ENCODE measurements at regions not wholly inside any gene's neighbourhood (a gene's known extent, or its start where the extent isn't known, plus 50 kb on each side); places are given as distances from the start of the nearest gene placed in this dataset.

GRCh38 chr1:162930976-162931560 is 70.1 kb upstream of the CCDC190 start:
- Histone ChIP-seq H3K9me3 (ENCODE audit: control insufficient read depth in 2 of 3, insufficient read depth in 1 of 3, low read length in 3 of 3) (no peaks in the 10 kb centered on the region), H3K36me3 (ENCODE audit: control insufficient read depth in 2 of 3, insufficient read depth in 3 of 3, low read length in 3 of 3) (no peaks in the 10 kb centered on the region), H3K27ac (ENCODE audit: low read depth in 2 of 2, low read length in 2 of 2) (no peak overlapping the region), H3K27me3 (ENCODE audit: control insufficient read depth, insufficient read depth, low read length) (no peaks in the 10 kb centered on the region), H3K4me3 (ENCODE audit: low read length in 3 of 3) (no peak overlapping the region), H3K4me1 (ENCODE audit: control insufficient read depth in 2 of 3, insufficient read depth in 2 of 3, low read depth in 1 of 3, low read length in 3 of 3) (no peaks in the 10 kb centered on the region), H3K9ac (ENCODE audit: low read length in 3 of 3) (no peak overlapping the region)
- FAIRE-seq: no peak
- intact Hi-C loops (cut with DNase I): no loop called here
- no peak for DNase-seq
- TF ChIP-seq CTCF (IDR thresholded peaks at IDR 0.05; ENCODE audit: borderline replicate concordance, extremely low read depth, insufficient read depth): no peak

GRCh38 chr1:162930532-162930931 is 69.6 kb upstream of the CCDC190 start:
- Histone ChIP-seq H3K27me3 (ENCODE audit: control insufficient read depth, insufficient read depth, low read length) (no peaks in the 10 kb centered on the region), H3K27ac (ENCODE audit: low read depth in 2 of 2, low read length in 2 of 2) (no peak overlapping the region), H3K36me3 (ENCODE audit: control insufficient read depth in 2 of 3, insufficient read depth in 3 of 3, low read length in 3 of 3) (no peaks in the 10 kb centered on the region), H3K9me3 (ENCODE audit: control insufficient read depth in 2 of 3, insufficient read depth in 1 of 3, low read length in 3 of 3) (no peaks in the 10 kb centered on the region), H3K9ac (ENCODE audit: low read length in 3 of 3) (no peak overlapping the region), H3K4me1 (ENCODE audit: control insufficient read depth in 2 of 3, insufficient read depth in 2 of 3, low read depth in 1 of 3, low read length in 3 of 3) (no peaks in the 10 kb centered on the region), H3K4me3 (ENCODE audit: low read length in 3 of 3) (no peak overlapping the region)
- intact Hi-C loops (cut with DNase I): no loop called here
- no peak for TF ChIP-seq CTCF (IDR thresholded peaks at IDR 0.05; ENCODE audit: borderline replicate concordance, extremely low read depth, insufficient read depth)
- peak in 2 of 5 donors; percentile 19 to 29 for DNase-seq
- no peak for FAIRE-seq

- Histone ChIP-seq H3K36me3 (ENCODE audit: control insufficient read depth in 2 of 3, insufficient read depth in 3 of 3, low read length in 3 of 3) (no peaks in the 10 kb centered on the region), H3K9me3 (ENCODE audit: control insufficient read depth in 2 of 3, insufficient read depth in 1 of 3, low read length in 3 of 3) (no peaks in the 10 kb centered on the region), H3K9ac (ENCODE audit: low read length in 3 of 3) (no peak overlapping the region), H3K27me3 (ENCODE audit: control insufficient read depth, insufficient read depth, low read length) (no peaks in the 10 kb centered on the region), H3K4me1 (ENCODE audit: control insufficient read depth in 2 of 3, insufficient read depth in 2 of 3, low read depth in 1 of 3, low read length in 3 of 3) (no peaks in the 10 kb centered on the region), H3K4me3 (ENCODE audit: low read length in 3 of 3) (no peak overlapping the region), H3K27ac (ENCODE audit: low read depth in 2 of 2, low read length in 2 of 2) (no peak overlapping the region)
- TF ChIP-seq CTCF (IDR thresholded peaks at IDR 0.05; ENCODE audit: borderline replicate concordance, extremely low read depth, insufficient read depth): no peak
- no peak for DNase-seq
- intact Hi-C loops (cut with DNase I): no loop called here
- no peak for FAIRE-seq
These were observed 68.2 kb upstream of the CCDC190 start for GRCh38 chr1:162929177-162929576.

GRCh38 chr1:162928141-162928540 is 67.2 kb upstream of the CCDC190 start:
- intact Hi-C loops (cut with DNase I): no loop called here
- Histone ChIP-seq H3K27ac (ENCODE audit: low read depth in 2 of 2, low read length in 2 of 2) (no peak overlapping the region), H3K4me1 (ENCODE audit: control insufficient read depth in 2 of 3, insufficient read depth in 2 of 3, low read depth in 1 of 3, low read length in 3 of 3) (no peaks in the 10 kb centered on the region), H3K9me3 (ENCODE audit: control insufficient read depth in 2 of 3, insufficient read depth in 1 of 3, low read length in 3 of 3) (no peaks in the 10 kb centered on the region), H3K4me3 (ENCODE audit: low read length in 3 of 3) (no peak overlapping the region), H3K36me3 (ENCODE audit: control insufficient read depth in 2 of 3, insufficient read depth in 3 of 3, low read length in 3 of 3) (no peaks in the 10 kb centered on the region), H3K27me3 (ENCODE audit: control insufficient read depth, insufficient read depth, low read length) (no peaks in the 10 kb centered on the region), H3K9ac (ENCODE audit: low read length in 3 of 3) (no peak overlapping the region)
- DNase-seq (no peak), FAIRE-seq (no peak)
- no peak for TF ChIP-seq CTCF (IDR thresholded peaks at IDR 0.05; ENCODE audit: borderline replicate concordance, extremely low read depth, insufficient read depth)
